GM19240 (cell line): ENCODE measurements at regions not wholly inside any gene's neighbourhood (a gene's known extent, or its start where the extent isn't known, plus 50 kb on each side); places are given as distances from the start of the nearest gene placed in this dataset.

Experiments
- DNase-seq: peaks from one replicate; pipeline ENCODE4 v3.0.0; 2011; ENCODE audit warnings: low spot score; ENCODE audit not compliant: insufficient read length

GRCh38 chr9:105143136-105143430, 101.4 kb upstream of the SLC44A1 start:
- no peak for DNase-seq

DNA sequence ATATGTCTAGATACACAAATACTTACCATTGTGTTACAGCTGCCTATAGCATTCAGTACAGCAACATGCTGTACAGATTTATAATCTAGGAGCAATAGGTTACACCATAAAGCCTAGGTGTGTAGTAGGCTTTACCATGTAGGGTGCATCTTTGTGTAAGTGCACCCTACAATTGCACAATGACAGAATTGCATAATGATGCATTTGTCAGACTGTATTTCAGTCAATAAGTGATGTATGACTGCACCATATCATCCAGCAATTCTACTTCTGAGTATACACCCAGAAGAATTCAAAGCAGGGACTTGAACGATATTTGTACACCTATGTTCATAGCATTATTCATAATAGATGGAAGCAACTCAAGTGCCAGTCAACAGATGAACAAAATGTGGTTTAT, 100.4 kb upstream of the SLC44A1 start:
- no peak for DNase-seq

- DNase-seq, result no peak
Observed at GRCh38 chr9:105144841-105145240, 99.6 kb upstream of the SLC44A1 start.

DNA sequence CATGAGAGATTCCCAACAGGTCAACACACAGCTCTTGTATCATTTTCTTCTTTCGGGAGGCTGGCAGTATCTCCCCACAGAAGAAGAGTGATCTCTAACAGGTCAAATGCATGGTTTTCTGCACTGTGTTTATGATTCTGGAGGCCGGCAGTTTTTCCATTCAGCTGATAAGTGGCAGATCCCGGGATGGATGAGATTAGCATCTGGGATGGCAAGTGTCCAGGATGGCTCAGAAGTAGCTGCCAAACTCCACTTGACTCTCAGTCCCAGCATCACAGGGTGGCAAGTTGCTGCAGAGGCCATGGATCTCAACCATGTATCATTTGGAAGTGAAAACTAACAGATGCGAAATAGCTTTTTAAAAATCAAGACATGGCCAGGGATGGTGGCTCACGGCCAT, 97.8 kb upstream of the SLC44A1 start:
- no peak for DNase-seq

GRCh38 chr9:105147110-105147871, 97.2 kb upstream of the SLC44A1 start:
- DNase-seq, result no peak

GRCh38 chr9:105148328-105149006, 96.0 kb upstream of the SLC44A1 start:
- no peak for DNase-seq

DNA sequence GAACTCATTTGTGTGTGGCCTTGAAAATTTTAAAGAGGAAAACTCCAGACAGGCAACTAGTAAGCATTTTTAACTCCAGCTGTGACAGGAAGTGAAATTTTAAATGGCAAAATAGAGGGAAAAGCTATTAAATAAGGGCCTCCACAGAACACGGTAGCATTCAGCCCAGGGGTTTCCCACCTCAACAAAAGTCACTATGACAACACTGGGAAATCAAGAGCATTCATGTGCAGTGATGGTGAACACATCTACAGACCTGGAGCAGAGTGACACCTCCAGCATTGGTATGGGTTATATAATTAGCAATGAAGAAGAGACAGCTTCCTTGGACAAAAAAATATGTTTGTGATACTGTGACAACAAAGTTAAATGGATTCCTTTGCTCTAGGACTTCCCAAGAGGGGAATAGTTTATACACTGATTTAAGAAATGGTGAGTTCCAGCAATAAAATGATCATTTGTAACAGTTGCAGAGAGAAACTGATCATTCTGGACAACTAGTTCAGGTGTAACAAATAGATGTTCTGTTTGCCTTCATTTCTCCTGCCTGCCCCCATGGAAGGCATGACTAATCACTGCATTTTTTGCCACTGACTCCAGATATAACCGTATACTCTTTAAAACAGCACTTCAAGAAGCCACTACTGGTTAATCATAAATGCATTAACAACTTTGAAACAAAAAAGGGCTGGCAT, 93.3 kb upstream of the SLC44A1 start:
- no peak for DNase-seq

DNA sequence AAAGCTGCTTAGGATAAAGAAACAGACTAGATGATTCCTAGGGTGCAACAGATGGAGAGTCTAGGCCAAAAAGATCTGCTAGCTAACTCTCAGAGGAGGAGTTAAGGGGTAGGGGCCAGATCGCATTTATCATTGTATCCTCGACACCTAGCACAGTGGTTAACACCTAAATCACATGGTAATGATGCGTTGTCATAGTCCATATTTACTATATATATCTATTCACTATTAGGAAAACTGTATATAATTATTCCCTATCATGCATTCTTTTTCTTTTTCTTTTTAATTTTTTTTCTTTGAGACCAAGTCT, 92.8 kb upstream of the SLC44A1 start:
- DNase-seq, result no peak

DNA sequence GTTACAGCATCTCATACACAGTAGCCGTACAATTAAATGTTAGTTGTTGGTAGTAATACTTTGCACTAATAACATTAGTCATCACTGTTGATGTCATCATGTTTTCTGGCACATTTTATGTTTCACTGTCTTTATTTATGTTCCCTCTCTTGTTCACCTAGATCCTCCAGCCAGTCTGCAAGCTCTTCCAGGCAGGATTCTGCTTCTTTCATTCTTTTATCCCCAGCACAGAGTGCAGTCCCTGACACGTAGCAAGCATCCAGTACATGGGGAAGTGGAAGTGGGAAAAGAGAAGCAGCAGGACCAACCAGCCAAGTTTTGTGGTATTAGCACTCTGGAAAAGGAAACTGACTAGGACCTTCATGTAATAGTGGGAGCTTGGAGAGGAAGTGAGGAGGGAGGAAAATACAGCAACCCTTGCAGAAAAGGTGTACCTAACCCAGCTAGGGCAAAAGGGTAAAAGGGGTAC, 89.7 kb upstream of the SLC44A1 start:
- DNase-seq, result no peak

DNA sequence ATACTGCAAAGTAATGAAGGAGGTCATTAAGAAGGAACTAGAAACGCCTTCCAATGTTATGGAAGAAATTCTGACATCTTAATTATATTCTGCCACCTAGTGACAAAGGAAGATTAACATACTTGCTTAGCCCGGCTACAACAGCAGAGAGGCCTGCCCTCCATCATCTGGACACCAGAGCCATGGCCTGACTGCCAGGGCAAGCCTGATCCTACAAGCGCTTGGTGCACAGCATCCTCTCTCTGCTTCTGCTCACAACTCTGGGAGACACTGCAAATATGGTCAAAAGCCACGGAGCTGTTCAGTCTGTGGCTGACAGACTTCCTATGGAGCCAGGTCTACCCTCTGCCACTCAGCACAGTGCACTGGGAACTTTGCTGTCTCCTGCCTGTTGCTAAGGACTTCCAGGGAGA, 87.3 kb upstream of the SLC44A1 start:
- peak; percentile 26 for DNase-seq

DNA sequence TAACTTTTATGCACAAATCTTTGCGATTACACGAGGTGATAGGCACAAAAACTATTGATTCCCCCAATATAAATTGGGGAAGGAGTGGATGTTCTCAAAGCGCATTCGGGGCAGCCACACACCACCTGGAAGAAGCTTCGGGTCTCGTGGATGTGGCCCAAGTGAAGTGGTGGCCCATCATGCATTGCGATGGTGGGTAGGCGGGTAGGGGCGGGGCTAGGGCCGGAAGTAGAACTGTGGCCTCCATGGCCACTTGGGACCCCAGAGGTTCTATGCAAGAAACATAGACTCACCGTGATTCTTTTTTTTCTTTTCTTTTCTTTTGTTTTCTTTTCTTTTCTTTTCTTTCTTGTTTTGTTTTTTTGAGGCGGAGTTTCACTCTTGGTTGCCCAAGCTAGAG, 86.4 kb upstream of the SLC44A1 start:
- no peak for DNase-seq

- DNase-seq, result no peak
Observed at GRCh38 chr9:105158898-105159297, 85.6 kb upstream of the SLC44A1 start.

DNA sequence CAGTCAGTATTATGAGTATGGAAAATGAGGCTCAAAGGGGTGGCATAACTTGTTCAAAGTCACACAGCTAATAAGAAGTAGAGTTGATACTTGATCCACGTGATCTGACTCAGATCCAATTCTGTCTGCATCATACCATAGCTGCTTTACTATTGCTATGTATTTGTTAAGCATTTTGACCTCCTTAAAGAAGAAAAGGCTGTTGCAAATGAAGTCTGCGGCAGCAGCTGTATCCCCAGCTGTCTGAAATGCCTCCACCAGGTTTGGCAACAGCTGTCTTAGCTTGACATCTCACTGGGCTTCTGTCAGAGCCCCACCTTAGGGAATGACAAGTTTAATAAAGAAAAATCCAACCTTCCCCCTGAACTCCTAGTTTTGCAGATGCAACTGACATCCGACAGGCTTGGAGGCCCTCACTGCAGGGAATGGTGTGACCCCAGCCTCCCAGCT, 75.6 kb upstream of the SLC44A1 start:
- DNase-seq, result no peak

DNA sequence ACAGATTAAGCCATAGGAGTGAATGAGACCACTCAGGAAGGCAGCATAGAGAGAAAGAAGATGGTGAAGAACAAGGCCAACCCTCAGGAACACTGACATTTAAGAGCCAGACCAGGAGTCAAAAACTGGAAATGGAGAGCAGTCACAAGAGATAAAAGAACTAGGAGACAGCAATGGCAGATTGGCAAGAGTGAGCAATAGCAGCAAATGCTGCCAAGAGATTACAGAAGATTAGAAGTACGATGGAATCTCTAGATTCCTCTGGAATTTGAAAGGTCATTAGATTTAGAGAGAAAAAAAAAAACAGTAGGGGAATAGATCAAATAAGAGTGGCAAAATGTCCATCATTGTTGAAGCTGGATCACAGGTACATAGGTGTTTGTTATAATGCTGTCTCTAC, 73.4 kb upstream of the SLC44A1 start:
- no peak for DNase-seq

DNA sequence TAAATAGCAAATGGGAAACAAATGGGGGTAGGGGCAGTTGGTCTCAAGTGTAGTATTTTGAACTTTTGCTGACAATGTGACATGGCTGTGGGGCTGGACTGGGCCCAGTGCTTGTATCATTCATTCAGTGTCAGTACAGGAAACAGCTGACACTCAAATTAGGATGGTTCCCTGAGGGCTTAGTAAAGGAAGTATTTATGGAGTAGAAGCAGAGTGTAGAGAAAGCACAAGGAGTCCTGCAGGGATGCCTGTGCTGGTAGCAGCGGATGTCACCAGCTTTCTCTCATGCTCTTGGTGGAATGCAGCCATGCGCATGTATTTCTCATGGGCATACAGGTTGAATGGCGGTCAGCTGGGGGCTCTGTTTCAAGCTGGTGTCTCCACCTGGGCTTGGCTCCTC, 72.9 kb upstream of the SLC44A1 start:
- DNase-seq, result no peak

- no peak for DNase-seq
Observed at GRCh38 chr9:105172436-105172835, 72.0 kb upstream of the SLC44A1 start.

DNA sequence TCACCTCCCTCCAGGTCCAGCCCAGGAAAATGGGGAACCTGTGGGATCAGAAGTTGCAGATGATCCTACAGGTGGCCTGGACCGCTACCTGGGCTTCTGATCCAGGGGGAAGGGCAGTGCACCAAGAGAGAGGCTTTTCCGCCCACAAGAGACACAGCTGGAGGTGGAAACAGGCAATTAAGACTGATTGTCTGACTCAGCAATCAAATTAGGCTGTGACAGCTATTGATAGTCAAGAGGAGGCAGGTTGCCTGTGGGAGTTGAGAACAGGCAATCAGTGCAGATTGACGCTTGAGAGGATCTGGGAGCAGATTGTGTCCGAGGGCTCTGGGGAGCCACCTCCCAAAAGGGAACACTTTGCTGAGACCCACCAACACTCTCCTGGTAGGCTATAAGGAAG, 71.1 kb upstream of the SLC44A1 start:
- DNase-seq, result no peak

DNA sequence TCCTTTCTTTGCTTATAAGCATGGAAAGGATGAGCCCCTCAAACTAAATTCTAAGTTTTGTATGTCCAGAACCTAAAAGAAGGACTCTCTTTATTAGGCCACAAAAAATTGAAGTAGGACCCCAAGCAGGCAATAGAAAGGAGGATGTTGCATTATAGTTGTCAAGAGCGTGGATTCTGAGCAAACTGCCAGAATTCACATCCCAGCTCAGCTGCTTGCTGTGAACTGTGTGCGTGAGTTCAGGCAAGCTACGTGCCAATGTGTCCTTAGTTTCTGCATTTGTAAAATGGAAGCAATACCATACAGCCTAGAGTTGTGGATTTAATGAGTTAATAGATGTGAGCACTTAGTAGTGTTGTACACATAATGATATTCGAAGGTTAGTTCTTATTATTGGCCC, 70.6 kb upstream of the SLC44A1 start:
- DNase-seq, result no peak

- no peak for DNase-seq
Observed at GRCh38 chr9:105176194-105176593, 68.3 kb upstream of the SLC44A1 start.

GRCh38 chr9:105178076-105178475, 66.4 kb upstream of the SLC44A1 start:
- no peak for DNase-seq

- no peak for DNase-seq
Observed at GRCh38 chr9:105187781-105188180, 56.7 kb upstream of the SLC44A1 start.

DNA sequence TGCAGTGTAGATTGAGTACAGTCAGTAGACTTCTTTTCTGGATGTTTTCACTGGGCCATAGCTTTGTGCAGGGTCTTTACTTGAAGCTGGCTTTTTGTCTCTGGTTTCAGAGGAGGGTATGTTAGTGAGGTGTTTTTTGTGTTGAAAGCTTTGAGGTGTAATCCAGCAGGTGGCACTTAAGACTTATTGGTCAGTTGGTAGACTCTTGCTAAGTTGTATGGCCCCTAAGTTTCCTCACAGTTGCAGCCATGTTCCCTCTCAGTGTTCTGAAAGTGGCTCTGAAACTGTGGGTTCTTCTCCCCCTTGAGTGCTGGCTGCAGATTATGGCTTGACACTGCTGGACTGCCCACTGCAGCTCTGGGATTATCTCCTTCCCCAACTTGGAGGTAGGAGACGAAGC, 55.7 kb upstream of the SLC44A1 start:
- DNase-seq, result no peak
